Endodermal cell (in vitro differentiated cells): ENCODE measurements at regions not wholly inside any gene's neighbourhood (a gene's known extent, or its start where the extent isn't known, plus 50 kb on each side); places are given as distances from the start of the nearest gene placed in this dataset.

ENCODE experiments used
- DNase-seq: peaks from one replicate; pipeline ENCODE4 v3.0.0-alpha.2; 2017
- H3K27ac ChIP-seq: 2 replicates; pipeline ENCODE4 v1.5.1; 2013; ENCODE audit warnings: mild to moderate bottlenecking, low read depth, low read length, moderate library complexity
- H3K27me3 ChIP-seq: 2 replicates; pipeline ENCODE4 v1.6.1; 2013; ENCODE audit warnings: mild to moderate bottlenecking, low read length, moderate library complexity; ENCODE audit not compliant: insufficient read depth, control insufficient read depth, poor library complexity, severe bottlenecking
- H3K36me3 ChIP-seq: 2 replicates; pipeline ENCODE4 v1.7.0; 2013; ENCODE audit warnings: mild to moderate bottlenecking, low read length, moderate library complexity; ENCODE audit not compliant: control insufficient read depth, insufficient read depth
- H3K4me1 ChIP-seq: one replicate; pipeline ENCODE4 v1.7.0; 2013; ENCODE audit warnings: low read length; ENCODE audit not compliant: control insufficient read depth, insufficient read depth
- H3K4me3 ChIP-seq: 2 replicates; pipeline ENCODE4 v1.5.1; 2013; ENCODE audit warnings: mild to moderate bottlenecking, low read length, moderate library complexity
- H3K9ac ChIP-seq: 2 replicates; pipeline ENCODE4 v1.6.1; 2013; ENCODE audit warnings: mild to moderate bottlenecking, low read length, moderate library complexity; ENCODE audit not compliant: poor library complexity, severe bottlenecking; ENCODE audit errors: extremely low read depth
- H3K9me3 ChIP-seq: 2 replicates; pipeline ENCODE4 v1.6.1; 2013; ENCODE audit warnings: mild to moderate bottlenecking, low read length, moderate library complexity; ENCODE audit not compliant: control insufficient read depth
- H3K27ac Mint-ChIP-seq: 2 replicates; pipeline ENCODE4 v1.8.0; 2020; ENCODE audit warnings: mixed read lengths
- H3K27me3 Mint-ChIP-seq: 2 replicates; pipeline ENCODE4 v1.8.0; 2021; ENCODE audit warnings: mild to moderate bottlenecking, mixed read lengths; ENCODE audit not compliant: insufficient read depth
- H3K36me3 Mint-ChIP-seq: 2 replicates; pipeline ENCODE4 v1.8.0; 2020; ENCODE audit warnings: low read depth, mixed read lengths
- H3K4me1 Mint-ChIP-seq: 2 replicates; pipeline ENCODE4 v1.8.0; 2020; ENCODE audit warnings: mixed read lengths
- H3K4me3 Mint-ChIP-seq: 2 replicates; pipeline ENCODE4 v1.8.0; 2020; ENCODE audit warnings: mild to moderate bottlenecking, moderate library complexity, mixed read lengths
- H3K9me3 Mint-ChIP-seq: 2 replicates; pipeline ENCODE4 v1.8.0; 2020; ENCODE audit warnings: mild to moderate bottlenecking, mixed read lengths
- WGBS, 2 experiments: methylation state at CpG; one replicate each; pipeline versions ENCODE4 v1.1.5 to v1.1.7; 2013; ENCODE audit warnings: missing lambda C conversion rate in 2 of 2, mixed read lengths in 1 of 2; ENCODE audit not compliant: insufficient coverage in 1 of 2, insufficient read length in 1 of 2; 5-methylcytosine and 5-hydroxymethylcytosine counted together
- TF ChIP-seq, protein P1 (sequence below): fragments of 200-600 bp; sonication (generic); conservative IDR thresholded peaks from 2 replicates; pipeline ENCODE4 v1.5.0; 2021; ENCODE audit warnings: antibody characterized with exemption, mild to moderate bottlenecking

- H3K4me1 ChIP-seq: no peaks in the 10 kb centered on the region
- Mint-ChIP-seq H3K27ac (no peak overlapping the region), H3K27me3 (no peaks in the 10 kb centered on the region), H3K4me3 (no peak overlapping the region), H3K36me3 (peaks cover 4% of the 10 kb centered on the region), H3K4me1 (no peaks in the 10 kb centered on the region), H3K9me3 (peaks cover 20% of the 10 kb centered on the region)
- WGBS, 2 experiments: 86 to 100% methylated on average over 3 to 5 of the region's 5 CpGs
- H3K36me3 ChIP-seq: no peaks in the 10 kb centered on the region
- H3K27ac ChIP-seq: no peak overlapping the region
- TF ChIP-seq, protein P1, sequence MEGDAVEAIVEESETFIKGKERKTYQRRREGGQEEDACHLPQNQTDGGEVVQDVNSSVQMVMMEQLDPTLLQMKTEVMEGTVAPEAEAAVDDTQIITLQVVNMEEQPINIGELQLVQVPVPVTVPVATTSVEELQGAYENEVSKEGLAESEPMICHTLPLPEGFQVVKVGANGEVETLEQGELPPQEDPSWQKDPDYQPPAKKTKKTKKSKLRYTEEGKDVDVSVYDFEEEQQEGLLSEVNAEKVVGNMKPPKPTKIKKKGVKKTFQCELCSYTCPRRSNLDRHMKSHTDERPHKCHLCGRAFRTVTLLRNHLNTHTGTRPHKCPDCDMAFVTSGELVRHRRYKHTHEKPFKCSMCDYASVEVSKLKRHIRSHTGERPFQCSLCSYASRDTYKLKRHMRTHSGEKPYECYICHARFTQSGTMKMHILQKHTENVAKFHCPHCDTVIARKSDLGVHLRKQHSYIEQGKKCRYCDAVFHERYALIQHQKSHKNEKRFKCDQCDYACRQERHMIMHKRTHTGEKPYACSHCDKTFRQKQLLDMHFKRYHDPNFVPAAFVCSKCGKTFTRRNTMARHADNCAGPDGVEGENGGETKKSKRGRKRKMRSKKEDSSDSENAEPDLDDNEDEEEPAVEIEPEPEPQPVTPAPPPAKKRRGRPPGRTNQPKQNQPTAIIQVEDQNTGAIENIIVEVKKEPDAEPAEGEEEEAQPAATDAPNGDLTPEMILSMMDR: no peak
- no peak overlapping the region for H3K4me3 ChIP-seq
- H3K9ac ChIP-seq: no peak overlapping the region
- DNase-seq: no peak
- peaks cover 12% of the 10 kb centered on the region for H3K9me3 ChIP-seq
- H3K27me3 ChIP-seq: no peaks in the 10 kb centered on the region
Measured at GRCh38 chr6:128827675-128828464, 55.1 kb upstream of the LAMA2 start.

- Histone ChIP-seq H3K27me3 (no peaks in the 10 kb centered on the region), H3K9ac (no peak overlapping the region), H3K27ac (no peak overlapping the region), H3K4me3 (no peak overlapping the region), H3K4me1 (no peaks in the 10 kb centered on the region), H3K36me3 (no peaks in the 10 kb centered on the region), H3K9me3 (peaks cover 12% of the 10 kb centered on the region)
- H3K4me1 Mint-ChIP-seq: no peaks in the 10 kb centered on the region
- no peak for DNase-seq
- WGBS, 2 experiments: 88 to 100% methylated on average over 2 to 3 of the region's 3 CpGs
- H3K4me3 Mint-ChIP-seq: no peak overlapping the region
- H3K9me3 Mint-ChIP-seq: peaks cover 20% of the 10 kb centered on the region
- H3K36me3 Mint-ChIP-seq: peaks cover 4% of the 10 kb centered on the region
- H3K27ac Mint-ChIP-seq: no peak overlapping the region
- no peaks in the 10 kb centered on the region for H3K27me3 Mint-ChIP-seq
- TF ChIP-seq, protein P1: no peak
Measured at GRCh38 chr6:128826606-128827005, 56.3 kb upstream of the LAMA2 start.

DNA sequence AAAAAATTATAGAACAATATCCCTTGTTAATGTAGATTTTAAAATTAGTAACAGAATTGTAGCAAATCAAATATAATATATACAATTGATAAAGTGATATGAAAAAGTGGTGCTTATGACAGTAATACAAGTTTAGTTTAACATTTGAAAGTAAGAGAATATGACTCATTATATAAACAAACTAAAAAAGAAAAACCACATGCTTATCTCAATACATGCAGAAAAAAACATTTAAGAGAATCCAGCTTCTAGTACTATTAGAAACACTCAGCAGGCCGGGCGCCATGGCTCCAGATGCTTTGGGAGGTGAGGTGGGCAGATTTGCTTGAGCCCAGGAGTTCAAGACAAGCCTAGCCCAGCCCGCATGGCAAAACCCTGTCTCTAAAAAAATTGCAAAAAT lies 60.7 kb upstream of the LAMA2 start:
- no peaks in the 10 kb centered on the region for H3K4me1 Mint-ChIP-seq
- H3K9me3 Mint-ChIP-seq: no peaks in the 10 kb centered on the region
- no peak for DNase-seq
- no peaks in the 10 kb centered on the region for H3K4me1 ChIP-seq
- no peak overlapping the region for H3K9ac ChIP-seq
- 89 to 96% methylated on average over 1 to 3 of the region's 3 CpGs for WGBS, 2 experiments
- H3K27me3 Mint-ChIP-seq: no peaks in the 10 kb centered on the region
- TF ChIP-seq, protein P1: no peak
- no peaks in the 10 kb centered on the region for H3K9me3 ChIP-seq
- no peak overlapping the region for H3K4me3 Mint-ChIP-seq
- H3K27me3 ChIP-seq: no peaks in the 10 kb centered on the region
- H3K27ac ChIP-seq: no peak overlapping the region
- H3K4me3 ChIP-seq: no peak overlapping the region
- H3K36me3 Mint-ChIP-seq: no peaks in the 10 kb centered on the region
- H3K36me3 ChIP-seq: no peaks in the 10 kb centered on the region
- H3K27ac Mint-ChIP-seq: no peak overlapping the region
